Body of pancreas (tissue), 4 donors: ENCODE measurements at regions not wholly inside any gene's neighbourhood (a gene's known extent, or its start where the extent isn't known, plus 50 kb on each side); places are given as distances from the start of the nearest gene placed in this dataset.

Experiments used
- ATAC-seq: fragments of 150-250 bp; one replicate; pipeline ENCODE4 v1.9.1; 2016
- DNase-seq, 4 donors: peaks; one replicate each; pipeline ENCODE4 v3.0.0-alpha.2; 2019
- H3K27ac ChIP-seq, 4 donors: fragments of 200-600 bp; sonication (generic); 1 replicate in 3 of 4; 2 replicates in 1 of 4; pipeline versions ENCODE4 v1.5.1 to v1.6.1; 2016 to 2019; ENCODE audit warnings: mild to moderate bottlenecking in 1 of 4, mixed read lengths in 1 of 4, moderate library complexity in 1 of 4
- H3K27me3 ChIP-seq, 2 donors: fragments of 200-600 bp; sonication (generic); one replicate each; pipeline ENCODE4 v1.6.0; 2016; ENCODE audit warnings: mild to moderate bottlenecking in 1 of 2
- H3K36me3 ChIP-seq, 2 donors: fragments of 200-600 bp; sonication (generic); replicated peaks in 1 of 2; 2 replicates each; pipeline ENCODE4 v1.5.1; 2016; ENCODE audit warnings: low read depth in 2 of 2; ENCODE audit not compliant: insufficient read depth in 1 of 2
- H3K4me1 ChIP-seq: fragments of 200-600 bp; sonication (generic); one replicate; pipeline ENCODE4 v1.6.0; 2016
- H3K4me3 ChIP-seq, 2 donors: fragments of 200-600 bp; sonication (generic); 1 replicate in 1 of 2; 2 replicates in 1 of 2; pipeline ENCODE4 v1.5.1; 2016 to 2019
- H3K9me3 ChIP-seq, 3 donors: fragments of 200-600 bp; sonication (generic); 1 replicate in 2 of 3; 2 replicates in 1 of 3; pipeline ENCODE4 v1.5.1; 2016
- POLR2A ChIP-seq, 3 donors: fragments of 450-650 bp; IDR thresholded peaks; one replicate each; pipeline ENCODE4 v1.6.1; 2016; ENCODE audit warnings: antibody characterized with exemption in 3 of 3, mild to moderate bottlenecking in 2 of 3
- WGBS, 2 donors: methylation state at CpG; one replicate each; pipeline ENCODE4 v1.1.5; 2017; 5-methylcytosine and 5-hydroxymethylcytosine counted together
- intact Hi-C: fragments of 100-400 bp; cut with DNase I; formaldehyde crosslinking; loops from one replicate; pipeline ENCODE4 v1.15.1; 2023
- TF ChIP-seq, protein P1 (sequence below), 7 experiments: fragments of 450-650 bp in 4 of 7; fragments of 200-600 bp in 3 of 7; sonication (generic) in 3 of 7; IDR thresholded peaks; one replicate each; pipeline ENCODE4 v1.5.1; 2016 to 2019; ENCODE audit warnings: antibody characterized with exemption in 7 of 7

DNA sequence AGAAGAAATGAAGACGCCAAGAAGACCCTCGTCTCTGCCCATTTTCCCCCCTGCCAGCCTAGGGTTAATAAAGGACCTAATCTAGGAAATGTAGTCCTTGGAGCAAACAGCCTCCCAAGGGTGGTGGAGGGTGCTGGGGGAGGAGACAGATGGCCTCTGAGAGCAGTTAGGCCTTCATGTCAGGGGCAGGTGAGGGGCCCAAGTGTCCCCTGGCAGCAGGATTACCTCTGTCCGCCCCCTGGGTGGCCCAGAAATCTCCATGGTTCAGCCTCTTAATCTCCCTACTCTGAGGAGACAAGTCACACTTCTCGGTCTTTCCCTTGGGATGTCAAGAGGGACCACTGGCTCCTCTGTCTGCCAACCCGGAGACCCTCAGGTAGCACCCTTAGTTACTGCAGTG is 365.4 kb upstream of the TNRC6C start:
- WGBS, 2 donors: 56 to 66% methylated on average over 5 of the region's 5 CpGs
- Histone ChIP-seq H3K9me3 (no peaks in the 10 kb centered on the region), H3K4me3 (no peak overlapping the region), H3K27ac (no peak overlapping the region), H3K36me3 (no peaks in the 10 kb centered on the region), H3K4me1 (no peaks in the 10 kb centered on the region), H3K27me3 (no peaks in the 10 kb centered on the region)
- DNase-seq (no peak), ATAC-seq (no peak)
- TF ChIP-seq, protein P1, sequence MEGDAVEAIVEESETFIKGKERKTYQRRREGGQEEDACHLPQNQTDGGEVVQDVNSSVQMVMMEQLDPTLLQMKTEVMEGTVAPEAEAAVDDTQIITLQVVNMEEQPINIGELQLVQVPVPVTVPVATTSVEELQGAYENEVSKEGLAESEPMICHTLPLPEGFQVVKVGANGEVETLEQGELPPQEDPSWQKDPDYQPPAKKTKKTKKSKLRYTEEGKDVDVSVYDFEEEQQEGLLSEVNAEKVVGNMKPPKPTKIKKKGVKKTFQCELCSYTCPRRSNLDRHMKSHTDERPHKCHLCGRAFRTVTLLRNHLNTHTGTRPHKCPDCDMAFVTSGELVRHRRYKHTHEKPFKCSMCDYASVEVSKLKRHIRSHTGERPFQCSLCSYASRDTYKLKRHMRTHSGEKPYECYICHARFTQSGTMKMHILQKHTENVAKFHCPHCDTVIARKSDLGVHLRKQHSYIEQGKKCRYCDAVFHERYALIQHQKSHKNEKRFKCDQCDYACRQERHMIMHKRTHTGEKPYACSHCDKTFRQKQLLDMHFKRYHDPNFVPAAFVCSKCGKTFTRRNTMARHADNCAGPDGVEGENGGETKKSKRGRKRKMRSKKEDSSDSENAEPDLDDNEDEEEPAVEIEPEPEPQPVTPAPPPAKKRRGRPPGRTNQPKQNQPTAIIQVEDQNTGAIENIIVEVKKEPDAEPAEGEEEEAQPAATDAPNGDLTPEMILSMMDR (IDR thresholded peaks at IDR 0.05): no peak
- intact Hi-C loops: no loop called here

DNA sequence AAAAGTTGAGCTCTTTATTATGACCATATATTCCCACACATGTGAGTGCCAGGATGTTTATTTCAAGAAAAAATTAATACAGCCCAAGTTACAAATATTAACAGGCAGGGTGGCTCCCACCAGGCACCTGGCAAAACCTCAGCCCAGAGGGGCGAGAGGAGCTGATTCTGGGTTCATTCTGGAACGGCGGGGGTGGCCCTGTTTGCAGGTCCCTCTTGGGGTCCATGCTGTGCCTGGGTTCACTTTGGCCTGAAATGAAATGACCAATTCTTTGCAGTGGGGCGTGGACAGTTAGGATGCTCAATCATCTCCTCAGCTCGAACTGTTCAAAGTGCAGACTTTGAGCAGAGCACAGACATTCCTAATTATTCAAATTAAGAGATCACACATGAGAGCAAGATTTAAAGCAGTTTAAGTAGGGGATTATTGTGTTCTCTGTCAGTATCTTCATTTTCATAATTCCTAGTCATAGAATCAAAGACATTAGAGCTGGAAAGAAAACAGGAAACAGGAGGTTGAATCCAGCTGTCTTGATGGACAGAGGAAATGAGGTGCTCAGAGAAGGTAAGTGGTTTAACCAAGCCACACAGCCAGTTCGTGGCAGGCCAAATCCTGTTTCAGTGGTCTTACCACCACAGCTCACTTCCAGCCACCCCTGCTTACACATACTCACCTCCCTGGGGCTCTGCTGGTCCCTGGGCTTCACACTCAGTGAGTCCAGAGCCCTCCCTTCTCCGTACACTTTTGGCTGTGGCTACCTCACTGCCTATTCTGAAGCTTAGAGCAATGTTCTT is 363.9 kb upstream of the TNRC6C start:
- H3K27me3 ChIP-seq: no peaks in the 10 kb centered on the region
- WGBS, 2 donors: 47 to 63% methylated on average over 7 of the region's 7 CpGs
- no peaks in the 10 kb centered on the region for H3K36me3 ChIP-seq
- no peaks in the 10 kb centered on the region for H3K9me3 ChIP-seq
- no peak overlapping the region for H3K27ac ChIP-seq
- intact Hi-C loops: no loop called here
- no peak overlapping the region for H3K4me3 ChIP-seq
- DNase-seq (no peak), ATAC-seq (no peak)
- no peaks in the 10 kb centered on the region for H3K4me1 ChIP-seq
- TF ChIP-seq, protein P1 (IDR thresholded peaks at IDR 0.05): no peak
- no peak for TF ChIP-seq POLR2A (IDR thresholded peaks at IDR 0.05)

DNA sequence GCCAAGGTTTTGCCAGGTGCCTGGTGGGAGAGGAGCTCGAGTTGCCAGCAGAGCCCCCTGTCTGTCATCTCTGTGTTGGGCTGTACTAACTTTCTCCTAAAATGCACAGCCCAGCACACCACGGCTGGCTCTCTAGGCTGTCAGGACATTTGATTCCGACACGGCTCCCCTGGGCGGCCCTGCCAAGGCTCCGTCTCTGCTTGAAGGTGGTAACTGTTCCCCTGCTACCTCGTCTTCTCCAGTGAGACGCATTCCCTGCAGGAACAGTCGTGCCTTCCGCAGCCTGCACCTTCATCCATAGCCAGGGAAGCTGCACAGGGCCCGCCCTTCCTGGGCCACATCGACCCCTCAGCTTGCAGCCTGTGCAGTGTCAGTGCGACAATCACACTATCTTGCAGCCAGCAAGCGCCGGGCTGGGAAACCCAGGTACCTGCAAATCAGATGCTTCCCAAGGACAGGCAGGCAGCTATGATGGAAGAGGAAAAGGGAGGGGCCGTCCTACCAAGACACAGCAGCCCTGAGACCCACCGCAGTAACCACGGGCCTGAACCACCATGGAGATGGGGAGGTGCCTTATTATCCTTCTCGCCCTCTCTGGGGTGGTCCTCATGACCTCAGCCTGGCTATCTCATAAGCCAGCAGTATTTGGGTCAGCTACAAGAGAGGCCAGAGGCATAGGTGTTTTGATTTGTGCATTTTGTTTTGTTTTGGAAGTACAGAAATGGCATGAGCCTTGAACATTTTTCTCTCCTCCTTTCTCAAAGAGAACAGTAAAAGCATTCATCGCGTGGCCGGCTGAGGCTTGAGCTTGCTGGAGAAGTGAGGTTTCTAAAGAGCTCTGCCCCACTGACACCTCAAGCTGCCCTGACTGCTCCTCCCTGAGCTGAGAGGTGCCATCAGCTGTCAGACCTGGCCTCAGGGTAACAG is 361.7 kb upstream of the TNRC6C start:
- no peaks in the 10 kb centered on the region for H3K36me3 ChIP-seq
- no peak overlapping the region for H3K27ac ChIP-seq
- intact Hi-C loops: no loop called here
- TF ChIP-seq, protein P1 (IDR thresholded peaks at IDR 0.05): no peak
- no peak for TF ChIP-seq POLR2A (IDR thresholded peaks at IDR 0.05)
- H3K4me3 ChIP-seq: no peak overlapping the region
- WGBS, 2 donors: 50 to 52% methylated on average over 12 to 22 of the region's 22 CpGs
- H3K27me3 ChIP-seq: no peaks in the 10 kb centered on the region
- no peak for ATAC-seq
- no peaks in the 10 kb centered on the region for H3K9me3 ChIP-seq
- no peak for DNase-seq
- no peaks in the 10 kb centered on the region for H3K4me1 ChIP-seq

DNA sequence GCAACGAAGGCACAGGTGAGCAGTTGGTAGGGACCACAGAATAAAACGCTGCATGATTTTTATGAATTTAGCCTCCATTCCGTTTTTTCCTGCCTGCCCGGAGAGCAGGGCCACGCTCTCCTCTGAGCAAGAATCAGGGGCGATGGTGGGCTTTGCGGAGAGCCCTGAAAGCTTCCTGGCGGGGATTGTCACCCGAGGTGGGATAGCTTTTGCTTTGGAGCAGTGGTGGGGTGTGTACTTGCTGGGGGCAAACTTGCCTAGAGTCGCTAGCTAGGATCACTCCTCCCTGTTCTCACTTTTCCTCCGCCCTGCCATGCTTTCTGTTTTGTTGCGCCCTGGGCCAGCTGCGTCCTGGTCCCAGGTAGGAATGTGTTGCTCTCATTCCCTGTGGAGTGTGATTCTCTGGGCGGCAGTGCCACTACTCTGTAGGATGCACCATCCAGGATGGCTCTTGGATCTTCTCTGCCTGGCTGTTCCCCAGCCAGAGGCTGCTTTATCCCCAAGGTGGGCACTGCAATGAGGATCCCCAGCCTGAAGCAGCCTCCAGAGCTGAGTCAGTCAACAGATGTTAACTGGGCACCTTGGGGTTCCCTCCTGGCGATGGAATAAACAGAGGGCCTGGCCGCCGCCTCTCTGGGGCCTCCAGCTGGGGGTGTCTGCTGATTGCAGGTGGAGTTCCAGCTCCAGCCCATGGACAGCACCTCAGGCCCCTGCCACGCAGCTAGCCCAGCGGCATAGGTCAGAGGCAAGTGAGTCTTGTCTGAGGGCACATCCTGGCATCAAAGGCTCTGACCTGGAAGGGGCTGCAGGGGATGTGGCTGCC is 360.9 kb upstream of the TNRC6C start:
- intact Hi-C loops: no loop called here
- Histone ChIP-seq H3K27ac (no peak overlapping the region), H3K9me3 (no peaks in the 10 kb centered on the region), H3K4me1 (no peaks in the 10 kb centered on the region), H3K36me3 (no peaks in the 10 kb centered on the region), H3K4me3 (no peak overlapping the region), H3K27me3 (no peaks in the 10 kb centered on the region)
- no peak for DNase-seq
- ATAC-seq: no peak
- TF ChIP-seq, protein P1 (IDR thresholded peaks at IDR 0.05): no peak
- no peak for TF ChIP-seq POLR2A (IDR thresholded peaks at IDR 0.05)
- 63 to 64% methylated on average over 14 to 17 of the region's 19 CpGs for WGBS, 2 donors
